HUES64 (cell line): ENCODE measurements at regions not wholly inside any gene's neighbourhood (a gene's known extent, or its start where the extent isn't known, plus 50 kb on each side); places are given as distances from the start of the nearest gene placed in this dataset.

Experiments
- H3K27ac ChIP-seq: 2 replicates; pipeline ENCODE4 v1.7.0; 2013; ENCODE audit warnings: low read depth, low read length, inconsistent platforms
- H3K27me3 ChIP-seq: 2 replicates; pipeline ENCODE4 v1.6.1; 2013; ENCODE audit warnings: mild to moderate bottlenecking, low read length; ENCODE audit not compliant: insufficient read depth
- H3K36me3 ChIP-seq: 2 replicates; pipeline ENCODE4 v1.6.1; 2013; ENCODE audit warnings: mild to moderate bottlenecking, low read length; ENCODE audit not compliant: insufficient read depth
- H3K4me1 ChIP-seq: 2 replicates; pipeline ENCODE4 v1.6.1; 2013; ENCODE audit warnings: mild to moderate bottlenecking, low read length, moderate library complexity; ENCODE audit not compliant: insufficient read depth
- H3K4me3 ChIP-seq: 2 replicates; pipeline ENCODE4 v1.5.1; 2013; ENCODE audit warnings: mild to moderate bottlenecking, low read length, moderate library complexity
- H3K9ac ChIP-seq: 2 replicates; pipeline ENCODE4 v1.6.1; 2013; ENCODE audit warnings: mild to moderate bottlenecking, low read depth, low read length
- H3K9me3 ChIP-seq: 2 replicates; pipeline ENCODE4 v1.6.1; 2013; ENCODE audit warnings: low read depth, low read length; ENCODE audit not compliant: insufficient read depth
- WGBS: fragments of 150-250, 120-280 bp; methylation state at CpG from one replicate; pipeline ENCODE4 v1.1.7; 2013; ENCODE audit warnings: missing lambda C conversion rate; 5-methylcytosine and 5-hydroxymethylcytosine counted together

GRCh38 chr2:42108852-42109251 lies 60.3 kb upstream of the EML4 start:
- Histone ChIP-seq H3K9me3 (no peaks in the 10 kb centered on the region), H3K27me3 (0 out of 2 replicates have a peak, but pooled peaks cover 6% of the 10 kb centered on the region), H3K4me3 (no peak overlapping the region), H3K9ac (no peak overlapping the region), H3K4me1 (peaks cover 22% of the 10 kb centered on the region), H3K36me3 (no peaks in the 10 kb centered on the region), H3K27ac (no peak overlapping the region)
- WGBS = 88% methylated on average over 4 of the region's 4 CpGs

- WGBS = 86% methylated on average over 7 of the region's 7 CpGs
- H3K4me3 ChIP-seq = no peak overlapping the region
- no peak overlapping the region for H3K27ac ChIP-seq
- H3K4me1 ChIP-seq = peaks cover 13% of the 10 kb centered on the region
- H3K9ac ChIP-seq = no peak overlapping the region
- no peaks in the 10 kb centered on the region for H3K36me3 ChIP-seq
- H3K9me3 ChIP-seq = no peaks in the 10 kb centered on the region
- H3K27me3 ChIP-seq = 0 out of 2 replicates have a peak, but pooled peaks cover 6% of the 10 kb centered on the region
Measured at GRCh38 chr2:42109959-42110640, 59.1 kb upstream of the EML4 start.

- Histone ChIP-seq H3K27ac (no peak overlapping the region), H3K9ac (no peak overlapping the region)
- 80% methylated on average over 12 of the region's 12 CpGs for WGBS
Measured at GRCh38 chr2:42110641-42111322, 58.4 kb upstream of the EML4 start.

GRCh38 chr2:42112418-42112817 lies 56.7 kb upstream of the EML4 start:
- peaks cover 3% of the 10 kb centered on the region for H3K4me1 ChIP-seq

More at GRCh38 chr2:42110641-42111322, 58.4 kb upstream of the EML4 start:
- Histone ChIP-seq H3K9me3 (no peaks in the 10 kb centered on the region), H3K4me1 (peaks cover 6% of the 10 kb centered on the region), H3K36me3 (no peaks in the 10 kb centered on the region), H3K4me3 (no peak overlapping the region), H3K27me3 (0 out of 2 replicates have a peak, but pooled peaks cover 6% of the 10 kb centered on the region)

GRCh38 chr2:42113452-42113851 lies 55.7 kb upstream of the EML4 start:
- 83% methylated on average over 6 of the region's 6 CpGs for WGBS
- no peaks in the 10 kb centered on the region for H3K9me3 ChIP-seq

More at GRCh38 chr2:42112418-42112817, 56.7 kb upstream of the EML4 start:
- Histone ChIP-seq H3K9me3 (no peaks in the 10 kb centered on the region), H3K9ac (no peak overlapping the region), H3K27me3 (0 out of 2 replicates have a peak, but pooled peaks cover 3% of the 10 kb centered on the region), H3K36me3 (no peaks in the 10 kb centered on the region), H3K4me3 (no peak overlapping the region), H3K27ac (no peak overlapping the region)
- WGBS = 97% methylated on average over 3 of the region's 3 CpGs

GRCh38 chr2:42114091-42114490 lies 55.1 kb upstream of the EML4 start:
- Histone ChIP-seq H3K27me3 (no peaks in the 10 kb centered on the region), H3K36me3 (no peaks in the 10 kb centered on the region), H3K4me3 (no peak overlapping the region), H3K27ac (no peak overlapping the region), H3K9ac (no peak overlapping the region), H3K9me3 (no peaks in the 10 kb centered on the region), H3K4me1 (peaks cover 16% of the 10 kb centered on the region)
- WGBS = 98% methylated on average over 5 of the region's 5 CpGs

More at GRCh38 chr2:42113452-42113851, 55.7 kb upstream of the EML4 start:
- Histone ChIP-seq H3K27me3 (no peaks in the 10 kb centered on the region), H3K4me3 (no peak overlapping the region), H3K36me3 (no peaks in the 10 kb centered on the region), H3K9ac (no peak overlapping the region), H3K4me1 (peaks cover 13% of the 10 kb centered on the region), H3K27ac (no peak overlapping the region)

GRCh38 chr2:42115588-42115987 lies 53.6 kb upstream of the EML4 start:
- Histone ChIP-seq H3K9ac (no peak overlapping the region), H3K27ac (no peak overlapping the region), H3K4me1 (peaks cover 16% of the 10 kb centered on the region), H3K27me3 (no peaks in the 10 kb centered on the region), H3K4me3 (no peak overlapping the region), H3K36me3 (no peaks in the 10 kb centered on the region), H3K9me3 (peaks cover 2% of the 10 kb centered on the region; the same call in 1 of the 2 replicates)
- WGBS = 88% methylated on average over 4 of the region's 4 CpGs

GRCh38 chr2:42116195-42117181 lies 52.7 kb upstream of the EML4 start:
- WGBS = 85% methylated on average over 5 of the region's 5 CpGs
- peaks cover 16% of the 10 kb centered on the region for H3K4me1 ChIP-seq
- no peak overlapping the region for H3K9ac ChIP-seq
- H3K4me3 ChIP-seq = no peak overlapping the region
- H3K27me3 ChIP-seq = no peaks in the 10 kb centered on the region
- no peaks in the 10 kb centered on the region for H3K36me3 ChIP-seq
- H3K9me3 ChIP-seq = peaks cover 4% of the 10 kb centered on the region; the same call in 1 of the 2 replicates
- no peak overlapping the region for H3K27ac ChIP-seq

GRCh38 chr2:42117182-42117579 lies 52.0 kb upstream of the EML4 start:
- no peaks in the 10 kb centered on the region for H3K27me3 ChIP-seq
- no peak overlapping the region for H3K27ac ChIP-seq
- H3K4me1 ChIP-seq = peaks cover 16% of the 10 kb centered on the region
- H3K9me3 ChIP-seq = peaks cover 4% of the 10 kb centered on the region; the same call in 1 of the 2 replicates
- no peaks in the 10 kb centered on the region for H3K36me3 ChIP-seq
- no peak overlapping the region for H3K9ac ChIP-seq
- H3K4me3 ChIP-seq = no peak overlapping the region
- 95% methylated on average over 2 of the region's 3 CpGs for WGBS

- 25% methylated on average over 1 of the region's 1 CpG for WGBS
- Histone ChIP-seq H3K36me3 (no peaks in the 10 kb centered on the region), H3K4me1 (peaks cover 16% of the 10 kb centered on the region), H3K9ac (no peak overlapping the region), H3K4me3 (no peak overlapping the region), H3K27ac (peak overlapping the region; percentile 50), H3K27me3 (no peaks in the 10 kb centered on the region), H3K9me3 (peaks cover 4% of the 10 kb centered on the region; the same call in 1 of the 2 replicates)
Measured at GRCh38 chr2:42117923-42118753, 51.0 kb upstream of the EML4 start.
